AG09319 (cell line): ENCODE measurements at regions not wholly inside any gene's neighbourhood (a gene's known extent, or its start where the extent isn't known, plus 50 kb on each side); places are given as distances from the start of the nearest gene placed in this dataset.

Source experiments
- DNase-seq: peaks from one replicate; pipeline ENCODE4 v3.0.0-alpha.2; 2010; ENCODE audit warnings: low read depth; ENCODE audit errors: extremely low read depth
- CTCF ChIP-seq: IDR thresholded peaks from 2 replicates; pipeline ENCODE4 v1.5.1; 2011; ENCODE audit warnings: low read depth, mild to moderate bottlenecking, inconsistent platforms, low read length, moderate library complexity

GRCh38 chr2:193985272-193985671 is 1671.8 kb upstream of the SLC39A10 start:
- no peak for DNase-seq
- TF ChIP-seq CTCF, result no peak

GRCh38 chr2:193980599-193980998 is 1676.4 kb upstream of the SLC39A10 start:
- no peak for TF ChIP-seq CTCF

GRCh38 chr2:193973781-193974180 is 1683.2 kb upstream of the SLC39A10 start:
- DNase-seq, result no peak
- TF ChIP-seq CTCF, result no peak

More at GRCh38 chr2:193980599-193980998, 1676.4 kb upstream of the SLC39A10 start:
- DNase-seq, result no peak

- TF ChIP-seq CTCF, result no peak
- no peak for DNase-seq
Observed at GRCh38 chr2:193966590-193966989, 1690.4 kb upstream of the SLC39A10 start.

GRCh38 chr2:193965263-193965662 is 1691.8 kb upstream of the SLC39A10 start:
- no peak for DNase-seq
- TF ChIP-seq CTCF, result no peak

- TF ChIP-seq CTCF, result peak; percentile 21
Observed at GRCh38 chr2:193963472-193964119, 1693.4 kb upstream of the SLC39A10 start.

GRCh38 chr2:193946806-193947205 is 1710.2 kb upstream of the SLC39A10 start:
- no peak for TF ChIP-seq CTCF
- DNase-seq, result no peak

More at GRCh38 chr2:193963472-193964119, 1693.4 kb upstream of the SLC39A10 start:
- DNase-seq, result no peak
